ENCODE measurements at regions not wholly inside any gene's neighbourhood (a gene's known extent, or its start where the extent isn't known, plus 50 kb on each side); places are given as distances from the start of the nearest gene placed in this dataset.

DNA sequence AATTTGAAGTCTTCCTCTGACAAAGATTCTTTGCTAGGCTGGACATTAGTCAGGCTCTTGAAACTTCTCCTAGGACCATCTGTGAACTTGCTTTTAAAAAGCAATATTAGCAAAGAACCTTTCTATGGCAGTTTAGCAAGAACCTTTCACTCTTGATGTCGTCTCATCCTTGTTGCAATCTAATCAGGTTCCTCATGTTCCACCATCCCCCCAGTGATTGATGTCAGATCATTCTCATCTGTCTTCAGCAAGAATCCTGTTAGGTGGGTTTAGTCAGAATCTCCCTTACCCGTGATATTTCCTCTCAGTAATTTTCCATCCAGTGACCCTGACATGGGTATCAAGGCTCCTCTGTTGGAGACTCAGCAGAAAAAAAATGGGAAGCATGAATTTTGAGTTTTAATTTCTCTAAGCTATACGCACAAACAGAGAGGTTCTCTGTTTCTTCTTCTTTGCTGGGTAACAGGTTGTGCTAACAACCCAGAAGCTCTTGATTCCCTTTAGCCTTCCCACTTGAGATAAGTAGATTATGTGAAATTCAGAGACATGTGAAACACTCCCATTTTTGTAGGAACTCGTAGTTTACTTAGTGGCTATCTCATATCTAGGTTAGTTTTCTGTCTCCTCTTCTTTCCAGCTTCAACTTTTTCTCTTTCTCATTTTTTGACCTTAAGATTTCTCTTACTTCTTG is 507.4 kb downstream of the C4orf33 start:
- H3K27me3 ChIP-seq (ENCODE audit: control insufficient read depth, insufficient read depth, low read length), result no peaks in the 10 kb centered on the region
- TF ChIP-seq, protein P1, sequence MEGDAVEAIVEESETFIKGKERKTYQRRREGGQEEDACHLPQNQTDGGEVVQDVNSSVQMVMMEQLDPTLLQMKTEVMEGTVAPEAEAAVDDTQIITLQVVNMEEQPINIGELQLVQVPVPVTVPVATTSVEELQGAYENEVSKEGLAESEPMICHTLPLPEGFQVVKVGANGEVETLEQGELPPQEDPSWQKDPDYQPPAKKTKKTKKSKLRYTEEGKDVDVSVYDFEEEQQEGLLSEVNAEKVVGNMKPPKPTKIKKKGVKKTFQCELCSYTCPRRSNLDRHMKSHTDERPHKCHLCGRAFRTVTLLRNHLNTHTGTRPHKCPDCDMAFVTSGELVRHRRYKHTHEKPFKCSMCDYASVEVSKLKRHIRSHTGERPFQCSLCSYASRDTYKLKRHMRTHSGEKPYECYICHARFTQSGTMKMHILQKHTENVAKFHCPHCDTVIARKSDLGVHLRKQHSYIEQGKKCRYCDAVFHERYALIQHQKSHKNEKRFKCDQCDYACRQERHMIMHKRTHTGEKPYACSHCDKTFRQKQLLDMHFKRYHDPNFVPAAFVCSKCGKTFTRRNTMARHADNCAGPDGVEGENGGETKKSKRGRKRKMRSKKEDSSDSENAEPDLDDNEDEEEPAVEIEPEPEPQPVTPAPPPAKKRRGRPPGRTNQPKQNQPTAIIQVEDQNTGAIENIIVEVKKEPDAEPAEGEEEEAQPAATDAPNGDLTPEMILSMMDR (IDR thresholded peaks at IDR 0.05; ENCODE audit: insufficient read depth, low read depth, low read length), result no peak
- H3K4me3 ChIP-seq (ENCODE audit: low read depth, low read length), result no peak overlapping the region
- DNase-seq (ENCODE audit: low read depth), result no peak
- POLR2A ChIA-PET, result no interaction called here
- H3K36me3 ChIP-seq (ENCODE audit: control insufficient read depth, insufficient read depth, low read length), result no peaks in the 10 kb centered on the region
- CTCF ChIA-PET, result no interaction called here

DNA sequence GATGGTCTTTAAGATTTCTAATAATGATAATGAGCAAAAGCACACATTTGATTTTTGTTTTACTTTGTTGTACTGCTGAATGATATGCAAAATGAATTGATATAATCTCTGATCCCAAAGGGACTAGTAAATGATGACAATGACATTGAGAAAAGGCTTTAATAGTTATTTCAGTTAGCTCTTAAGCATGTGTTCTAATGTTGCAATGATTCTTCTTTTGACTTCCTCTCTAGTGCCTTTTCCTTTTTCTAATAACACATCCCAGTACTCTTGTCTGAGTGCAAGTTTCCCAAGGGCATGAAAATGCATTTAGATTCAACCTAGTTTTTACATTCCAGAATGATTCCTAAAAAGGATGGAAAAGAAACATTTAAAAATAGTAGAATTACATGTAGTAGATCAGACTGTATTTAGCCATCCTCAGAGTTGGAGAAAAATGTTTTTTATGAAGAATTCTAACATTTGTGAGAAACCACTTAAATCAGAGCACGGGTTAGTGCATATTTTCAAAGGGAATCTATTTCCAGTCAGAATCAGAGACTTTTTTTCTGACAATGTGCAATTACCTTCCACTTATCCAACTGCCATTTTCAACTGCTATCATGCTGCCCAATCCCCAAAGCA is 508.8 kb downstream of the C4orf33 start:
- ChIA-PET POLR2A (no interaction called here), CTCF (no interaction called here)
- H3K27me3 ChIP-seq (ENCODE audit: control insufficient read depth, insufficient read depth, low read length), result no peaks in the 10 kb centered on the region
- H3K4me3 ChIP-seq (ENCODE audit: low read depth, low read length), result no peak overlapping the region
- TF ChIP-seq, protein P1 (IDR thresholded peaks at IDR 0.05; ENCODE audit: insufficient read depth, low read depth, low read length), result no peak
- H3K36me3 ChIP-seq (ENCODE audit: control insufficient read depth, insufficient read depth, low read length), result no peaks in the 10 kb centered on the region
- no peak for DNase-seq (ENCODE audit: low read depth)

DNA sequence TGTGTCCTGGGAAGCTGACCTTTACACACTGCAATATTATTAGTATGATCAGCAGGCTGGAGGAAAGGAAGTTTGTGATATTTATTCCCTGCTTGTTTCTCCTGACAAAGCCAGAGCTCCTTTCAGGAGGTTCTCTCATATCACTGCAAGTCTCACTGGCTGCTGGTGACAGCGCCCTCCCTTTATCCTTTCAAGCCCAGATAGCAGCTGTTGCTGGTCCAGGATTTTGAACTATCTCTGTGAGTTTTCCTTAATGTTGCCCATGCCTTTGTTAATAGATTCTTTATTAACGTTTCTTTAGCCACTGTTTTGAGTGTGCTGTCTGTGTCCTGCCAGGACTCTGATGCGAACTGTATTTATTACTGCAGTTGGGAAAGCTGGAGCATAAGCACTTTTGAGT is 518.7 kb downstream of the C4orf33 start:
- DNase-seq (ENCODE audit: low read depth), result no peak
- CTCF ChIA-PET, result no interaction called here
- TF ChIP-seq, protein P1 (IDR thresholded peaks at IDR 0.05; ENCODE audit: insufficient read depth, low read depth, low read length), result no peak
- no peaks in the 10 kb centered on the region for H3K36me3 ChIP-seq (ENCODE audit: control insufficient read depth, insufficient read depth, low read length)
- H3K4me3 ChIP-seq (ENCODE audit: low read depth, low read length), result no peak overlapping the region
- POLR2A ChIA-PET, result no interaction called here
- no peaks in the 10 kb centered on the region for H3K27me3 ChIP-seq (ENCODE audit: control insufficient read depth, insufficient read depth, low read length)

DNA sequence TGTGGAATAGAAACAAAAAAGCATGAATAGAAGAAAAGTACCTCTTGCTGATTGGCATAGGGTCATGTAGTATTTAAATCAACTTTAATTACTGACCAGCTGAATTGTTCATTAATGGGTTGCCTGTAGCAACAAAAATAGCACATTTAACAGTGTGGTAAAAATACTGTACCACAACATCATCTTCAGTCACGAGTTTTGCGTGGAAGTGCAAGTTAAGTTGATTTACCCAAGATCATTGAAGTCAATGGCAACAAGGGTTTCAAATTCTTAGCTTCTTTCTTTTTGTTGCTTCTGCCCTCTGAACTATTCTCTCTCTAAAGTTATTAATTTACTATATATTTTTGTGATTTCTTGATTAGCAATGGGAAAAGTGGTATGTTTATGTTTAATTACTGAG is 526.6 kb downstream of the C4orf33 start:
- CTCF ChIA-PET, result interaction anchor here (0.5 kb wide), 1 partner anchor 222 kb away, joined by 3 read pairs; no protein-coding TSS in a partner anchor

DNA sequence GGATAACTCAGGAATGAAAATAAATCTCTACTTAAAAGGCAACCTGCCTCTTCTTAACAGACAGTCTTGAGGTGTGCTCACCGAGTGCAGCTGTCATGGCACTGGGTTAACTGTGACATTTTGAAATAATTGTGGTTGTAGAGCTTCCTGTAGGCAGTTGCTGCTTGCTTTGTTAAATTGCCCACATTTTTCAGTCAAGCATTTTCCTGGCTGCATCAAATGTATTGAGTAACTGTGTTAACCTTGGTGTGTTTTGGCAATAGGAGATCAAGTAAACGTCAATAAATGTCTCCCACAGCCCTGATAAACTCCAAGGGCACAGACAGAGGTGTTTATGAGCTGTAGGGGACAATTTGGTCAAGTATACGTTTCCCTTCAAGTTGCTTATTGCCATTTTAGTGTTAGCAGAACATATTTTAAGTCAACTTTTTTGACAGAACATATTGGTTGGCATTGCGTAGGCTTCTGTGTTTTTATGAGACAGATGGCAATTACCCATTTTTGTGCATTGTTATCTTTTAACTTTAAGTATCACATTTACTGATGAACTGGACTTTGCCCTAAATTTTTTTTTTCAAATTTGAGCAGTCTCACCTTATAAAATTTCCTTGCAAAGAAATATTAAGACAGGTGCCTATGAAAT is 527.4 kb downstream of the C4orf33 start:
- TF ChIP-seq, protein P1 (IDR thresholded peaks at IDR 0.05; ENCODE audit: insufficient read depth, low read depth, low read length), result no peak
- no peak for DNase-seq (ENCODE audit: low read depth)
- H3K27me3 ChIP-seq (ENCODE audit: control insufficient read depth, insufficient read depth, low read length), result no peaks in the 10 kb centered on the region
- H3K4me3 ChIP-seq (ENCODE audit: low read depth, low read length), result no peak overlapping the region
- ChIA-PET POLR2A (no interaction called here), CTCF (interaction anchor here (0.5 kb wide), 1 partner anchor 221 kb away, joined by 3 read pairs; no protein-coding TSS in a partner anchor)
- H3K36me3 ChIP-seq (ENCODE audit: control insufficient read depth, insufficient read depth, low read length), result no peaks in the 10 kb centered on the region

More for the DNA sequence above, 526.6 kb downstream of the C4orf33 start:
- no peak for DNase-seq (ENCODE audit: low read depth)
- TF ChIP-seq, protein P1 (IDR thresholded peaks at IDR 0.05; ENCODE audit: insufficient read depth, low read depth, low read length), result no peak
- POLR2A ChIA-PET, result no interaction called here
- Histone ChIP-seq H3K27me3 (ENCODE audit: control insufficient read depth, insufficient read depth, low read length) (no peaks in the 10 kb centered on the region), H3K4me3 (ENCODE audit: low read depth, low read length) (no peak overlapping the region), H3K36me3 (ENCODE audit: control insufficient read depth, insufficient read depth, low read length) (no peaks in the 10 kb centered on the region)
